NT2/D1 (cell line): ENCODE measurements at regions not wholly inside any gene's neighbourhood (a gene's known extent, or its start where the extent isn't known, plus 50 kb on each side); places are given as distances from the start of the nearest gene placed in this dataset.

Source experiments
- SUZ12 ChIP-seq: IDR thresholded peaks from 2 replicates; pipeline ENCODE4 v1.6.1; 2011; ENCODE audit not compliant: insufficient read length, insufficient read depth; ENCODE audit errors: extremely low read depth
- YY1 ChIP-seq: IDR thresholded peaks from 2 replicates; pipeline ENCODE4 v1.6.1; 2011; ENCODE audit not compliant: insufficient read length, insufficient read depth
- ZNF274 ChIP-seq: IDR thresholded peaks from 2 replicates; pipeline ENCODE4 v1.6.1; 2011; ENCODE audit warnings: mild to moderate bottlenecking, low read depth, low read length

- TF ChIP-seq SUZ12 (no peak), ZNF274 (no peak), YY1 (no peak)
These were observed 108.2 kb upstream of the CXCR4 start for GRCh38 chr2:136225950-136226835.
